HG03469 (cell line): ENCODE measurements at regions not wholly inside any gene's neighbourhood (a gene's known extent, or its start where the extent isn't known, plus 50 kb on each side); places are given as distances from the start of the nearest gene placed in this dataset.
"Not testable (repeated sequence)": the region's sequence is repeated elsewhere in the genome, so short reads cannot be mapped to it uniquely, and the experiment has no call there.

Experiments
- ATAC-seq: cut with Tn5 transposase; IDR thresholded peaks from one replicate; pipeline ENCODE4 v1.9.1; 2021; ENCODE audit warnings: mild to moderate bottlenecking, moderate library complexity, moderate number of reproducible peaks; ENCODE audit not compliant: unreplicated experiment

DNA sequence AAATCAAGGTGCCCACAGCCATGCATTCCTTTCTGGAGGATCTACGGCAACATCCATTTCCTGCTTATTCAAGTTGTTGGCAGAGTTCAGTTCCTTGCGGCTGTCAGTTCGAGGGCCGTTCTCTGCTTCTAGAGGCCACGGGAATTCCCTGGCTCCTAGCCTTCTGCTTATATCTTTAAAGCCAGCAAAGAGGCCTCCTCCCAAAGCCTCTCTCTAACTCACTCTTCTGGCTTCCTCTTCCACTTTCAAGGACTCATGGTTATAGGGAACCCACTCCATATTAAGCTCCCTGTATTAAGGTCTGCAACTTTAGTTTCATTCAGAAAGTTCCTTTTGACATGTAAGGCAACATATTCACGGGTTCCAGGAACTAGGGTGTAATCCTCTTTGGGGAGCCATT, 150.1 kb upstream of the RMP24 start:
- no peak for ATAC-seq

DNA sequence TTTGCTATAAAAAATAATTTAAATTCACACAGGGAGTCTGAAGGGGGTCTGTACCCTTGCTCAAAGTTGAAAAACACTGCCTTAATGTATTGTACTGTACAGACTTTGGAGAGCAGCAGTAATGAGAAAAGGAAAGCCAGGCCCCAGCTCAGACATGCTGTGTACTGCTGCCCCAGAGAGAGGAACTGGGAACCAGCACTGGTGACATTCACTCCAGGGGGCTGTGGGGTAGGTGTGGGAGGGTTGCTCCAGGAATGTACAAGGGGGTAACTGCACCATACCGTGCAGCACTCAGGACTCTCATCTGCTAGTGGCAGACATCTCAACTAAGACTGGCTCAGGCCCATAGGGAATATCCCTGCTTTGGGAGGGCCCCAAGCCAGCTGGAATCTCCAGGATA, 146.0 kb upstream of the RMP24 start:
- ATAC-seq: no peak

DNA sequence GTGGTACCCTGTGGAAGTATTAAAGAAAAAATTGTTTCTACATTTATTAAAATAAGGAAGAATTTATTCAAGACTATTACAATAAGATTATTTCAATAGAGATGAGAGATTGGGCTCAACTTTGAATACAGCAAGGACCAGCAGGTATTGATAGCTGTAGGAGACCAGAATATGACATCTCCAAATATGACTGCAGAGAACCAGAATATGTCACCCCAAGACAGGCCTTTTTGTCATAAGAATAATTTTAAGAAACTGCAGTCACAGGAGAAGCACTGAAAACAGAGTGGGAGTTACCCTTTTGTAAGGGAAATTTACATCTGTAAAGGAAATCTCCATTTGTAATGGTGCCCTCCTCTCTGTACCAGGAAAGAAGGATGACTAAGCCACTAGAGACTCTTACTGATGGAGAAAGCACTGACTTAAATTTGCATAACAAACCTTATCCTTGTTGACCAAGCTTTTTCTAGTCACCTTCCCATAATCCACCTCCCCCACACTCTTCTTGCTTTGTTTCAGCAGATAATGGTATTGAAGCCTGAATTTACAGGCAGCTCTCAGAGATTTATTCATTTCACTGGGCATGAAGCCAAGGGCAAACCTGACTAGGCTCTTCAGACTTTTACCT, 145.1 kb upstream of the RMP24 start:
- no peak for ATAC-seq

DNA sequence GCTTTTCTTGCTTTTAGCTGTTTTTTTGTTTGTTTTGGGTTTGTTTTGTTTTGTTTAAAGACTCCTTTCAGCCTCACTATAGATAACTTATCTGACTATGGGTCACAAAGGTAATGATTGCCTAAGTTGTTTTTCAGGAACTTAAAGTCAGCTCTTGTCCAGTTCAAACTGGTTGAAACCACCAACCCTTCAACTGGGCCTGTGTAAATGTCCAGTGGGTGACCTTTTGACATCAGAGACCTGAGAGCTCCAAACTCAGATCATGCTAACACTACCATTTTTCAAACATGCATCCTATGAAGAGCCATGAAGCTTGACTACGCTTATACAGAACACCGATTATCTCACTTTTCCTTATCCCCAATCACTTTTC, 144.6 kb upstream of the RMP24 start:
- no peak for ATAC-seq

DNA sequence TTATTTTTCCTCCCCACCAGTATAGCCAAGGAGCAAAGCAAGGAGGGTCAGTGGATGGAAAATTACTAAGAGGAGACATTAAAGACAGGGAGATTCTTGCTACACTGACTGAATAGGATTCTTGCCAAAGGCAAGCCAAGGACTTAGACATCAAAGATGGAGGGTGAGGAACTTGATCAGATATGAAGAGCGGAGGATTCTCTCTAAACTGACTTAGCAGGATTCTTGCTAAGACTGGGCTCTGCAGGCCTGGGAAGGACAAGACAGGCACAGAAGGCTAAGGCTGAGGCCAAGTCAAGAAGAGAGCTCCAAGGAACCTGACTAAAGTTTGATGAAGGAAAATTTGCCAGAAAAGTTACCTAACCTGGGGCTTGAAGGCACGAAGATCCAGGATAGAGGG, 143.9 kb upstream of the RMP24 start:
- ATAC-seq: no peak

DNA sequence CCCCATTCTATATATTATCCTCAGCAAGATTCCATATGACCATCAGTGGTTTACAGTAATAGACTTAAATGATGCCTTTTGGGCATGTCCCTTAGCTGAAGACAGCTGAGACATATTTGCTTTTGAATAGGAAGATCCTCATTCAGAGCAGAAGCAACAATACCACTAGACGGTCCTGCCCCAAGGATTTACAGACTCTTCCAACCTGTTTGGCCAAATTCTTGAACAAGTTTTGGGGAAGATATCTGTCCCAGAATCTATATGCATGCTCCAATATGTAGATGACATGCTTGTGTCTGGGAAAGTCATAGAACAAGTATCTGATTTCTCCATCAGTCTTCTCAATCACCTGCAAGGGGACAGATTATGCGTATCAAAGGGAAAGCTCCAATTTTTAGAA, 137.1 kb upstream of the RMP24 start:
- no peak for ATAC-seq

DNA sequence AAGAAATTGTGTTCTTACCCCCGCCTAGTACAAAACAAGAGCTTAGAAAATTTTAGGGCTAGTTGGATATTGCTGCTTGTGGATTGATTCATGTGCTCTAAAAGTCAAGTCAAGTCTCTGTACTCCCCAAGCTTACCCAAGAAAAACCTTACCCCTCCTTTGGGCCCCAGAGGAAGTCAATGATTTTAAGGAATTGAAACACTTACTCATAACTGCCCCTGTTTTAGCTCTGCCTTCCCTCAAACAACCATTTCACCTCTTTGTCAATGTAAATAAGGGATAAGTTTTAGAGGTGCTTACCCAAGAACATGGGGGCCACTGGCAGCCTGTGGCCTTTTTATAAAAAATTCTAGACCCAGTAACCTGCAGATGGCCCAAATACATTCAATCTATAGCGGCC, 136.6 kb upstream of the RMP24 start:
- peak; percentile 95 for ATAC-seq

DNA sequence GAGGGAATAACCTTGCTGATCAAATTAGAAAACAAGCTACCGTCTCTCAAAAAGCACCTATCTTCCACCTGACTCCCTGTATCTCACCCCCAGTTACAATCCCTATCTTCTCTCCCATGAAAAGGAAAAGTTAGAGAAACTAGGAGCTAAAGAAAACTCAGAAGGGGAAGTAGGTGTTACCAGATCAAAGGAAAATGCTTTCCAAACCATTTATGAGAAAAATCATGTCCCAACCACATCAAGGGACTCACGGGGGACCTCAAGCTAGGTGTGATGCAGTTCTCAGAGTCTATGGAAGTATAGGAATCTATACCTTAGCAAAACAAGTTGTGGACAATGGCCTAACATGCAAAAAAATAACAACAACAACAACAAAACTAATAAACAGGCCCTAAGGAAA, 135.5 kb upstream of the RMP24 start:
- no peak for ATAC-seq

DNA sequence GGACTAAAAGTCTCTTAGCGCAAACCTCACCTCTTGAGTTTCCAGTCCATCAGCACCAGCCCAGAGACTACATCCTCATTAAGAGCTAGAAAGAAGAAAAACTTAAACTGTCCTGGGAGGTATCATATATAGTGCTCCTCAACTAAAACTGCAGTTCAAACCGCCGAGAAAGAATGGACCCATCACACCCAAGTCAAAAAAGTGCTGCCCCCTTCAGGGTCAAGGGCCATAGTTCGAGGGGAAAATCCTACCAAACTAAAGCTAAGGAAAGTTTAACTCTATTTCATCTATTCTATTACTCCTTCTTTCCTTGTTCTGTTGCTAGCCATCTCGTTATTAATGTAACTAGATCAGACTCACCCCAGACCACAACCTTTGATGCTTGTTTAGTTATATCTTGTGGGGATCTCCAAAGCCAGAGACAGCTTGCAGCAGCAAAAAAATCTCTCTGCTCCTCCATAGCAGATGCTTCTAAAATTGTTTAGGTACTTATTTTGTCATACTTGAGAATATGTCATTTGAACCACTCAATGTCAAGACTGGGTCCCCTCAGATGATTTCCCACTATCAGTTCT, 134.5 kb upstream of the RMP24 start:
- no peak for ATAC-seq

DNA sequence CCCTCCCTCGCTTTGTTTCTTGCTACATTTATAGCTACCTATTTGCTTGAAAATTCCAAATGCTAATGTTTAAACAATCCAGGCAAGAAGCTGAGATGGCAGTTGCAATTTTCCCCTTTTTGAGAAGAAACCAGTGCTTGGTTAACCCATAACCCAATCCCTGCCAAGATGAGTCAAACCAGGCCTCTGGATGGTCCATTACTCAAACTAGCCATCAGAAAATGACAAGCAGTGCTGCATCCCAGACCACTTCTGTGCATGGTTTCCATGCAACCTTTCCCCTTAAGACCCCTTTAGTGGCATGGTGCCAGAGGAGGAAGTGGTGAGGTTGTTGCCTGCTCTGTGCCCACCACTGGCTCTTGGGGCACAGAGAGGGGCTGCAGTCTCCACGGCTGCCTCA, 131.2 kb upstream of the RMP24 start:
- no peak for ATAC-seq

DNA sequence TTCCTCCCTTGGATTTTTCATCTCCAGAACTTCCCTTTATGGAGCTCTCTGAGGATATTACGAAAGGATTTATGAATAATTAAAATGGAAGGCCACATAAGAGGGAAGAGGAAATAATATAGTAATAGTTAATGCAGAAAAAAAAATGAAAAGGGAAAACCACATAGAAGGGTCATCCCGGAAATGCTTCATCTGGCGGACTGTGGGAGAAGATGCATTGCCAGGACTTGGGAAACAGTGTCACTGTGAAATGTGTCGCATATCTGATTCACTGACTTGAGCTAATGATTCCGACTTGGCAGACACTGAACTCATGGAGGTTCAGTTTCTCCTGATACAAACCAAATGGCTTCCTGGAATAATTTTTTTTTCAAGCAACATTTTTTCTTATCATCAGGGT, 129.9 kb upstream of the RMP24 start:
- no peak for ATAC-seq

DNA sequence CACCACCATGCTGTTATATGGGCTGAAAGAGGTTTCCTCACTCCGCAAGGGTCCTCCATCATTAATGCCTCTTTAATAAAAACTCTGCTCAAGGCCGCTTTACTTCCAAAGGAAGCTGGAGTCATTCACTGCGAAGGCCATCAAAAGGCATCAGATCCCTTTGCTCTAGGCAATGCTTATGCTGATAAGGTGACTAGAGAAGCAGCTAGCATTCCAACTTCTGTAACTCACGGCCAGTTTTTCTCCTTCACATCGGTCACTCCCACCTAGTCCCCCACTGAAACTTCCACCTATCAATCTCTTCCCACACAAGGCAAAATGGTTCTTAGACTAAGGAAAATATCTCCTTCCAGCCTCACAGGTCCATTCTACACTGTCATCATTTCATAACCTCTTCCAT, 124.2 kb upstream of the RMP24 start:
- not testable (repeated sequence) for ATAC-seq

DNA sequence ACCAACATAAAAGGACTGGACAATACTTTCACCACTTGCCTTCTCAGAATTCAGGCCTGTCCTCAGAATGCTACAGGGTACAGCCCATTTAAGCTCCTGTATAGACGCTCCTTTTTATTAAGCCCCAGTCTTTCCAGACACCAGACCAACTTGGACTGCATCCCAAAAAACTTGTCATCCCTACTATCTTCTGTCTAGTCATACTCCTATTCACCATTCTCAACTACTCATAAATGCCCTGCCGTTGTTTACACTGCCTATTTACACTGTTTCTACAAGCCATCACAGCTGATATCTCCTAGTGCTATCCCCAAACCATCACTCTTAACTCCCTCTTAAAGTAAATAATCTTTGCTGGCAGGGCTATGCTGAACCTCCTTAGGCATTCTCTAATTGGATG, 123.2 kb upstream of the RMP24 start:
- not testable (repeated sequence) for ATAC-seq

DNA sequence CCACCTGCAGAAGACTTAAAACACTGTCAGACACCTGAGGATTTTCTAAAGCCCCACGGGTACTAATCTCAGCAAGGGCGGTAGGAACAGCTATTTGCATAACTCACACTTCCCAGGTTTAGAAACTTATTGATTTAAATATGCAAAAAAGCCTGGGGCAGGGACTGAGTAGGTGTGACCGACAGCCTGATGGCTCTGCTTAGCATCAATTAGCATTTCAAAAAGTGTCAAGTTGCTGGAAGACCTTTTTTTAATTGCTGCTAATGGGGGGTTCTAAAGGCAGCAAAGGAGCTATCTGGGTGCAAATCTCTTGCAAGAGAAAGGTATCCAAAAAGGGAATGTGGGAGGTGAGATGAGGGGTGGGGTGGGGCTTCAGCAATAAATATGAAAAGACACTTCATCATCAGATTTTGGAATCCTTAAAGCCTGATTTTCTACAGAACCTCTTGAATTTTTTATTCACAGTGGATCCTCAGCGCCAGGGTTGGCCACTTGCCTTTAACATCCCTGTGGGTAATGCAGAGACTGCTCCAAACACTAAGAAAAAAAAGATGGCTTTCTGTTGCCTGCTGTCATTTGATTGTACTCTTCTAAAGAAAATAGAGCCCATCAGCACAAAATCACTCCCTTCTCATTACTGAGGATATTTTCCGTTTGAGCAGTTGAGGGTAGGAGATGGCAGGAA, 121.1 kb upstream of the RMP24 start:
- ATAC-seq: no peak

DNA sequence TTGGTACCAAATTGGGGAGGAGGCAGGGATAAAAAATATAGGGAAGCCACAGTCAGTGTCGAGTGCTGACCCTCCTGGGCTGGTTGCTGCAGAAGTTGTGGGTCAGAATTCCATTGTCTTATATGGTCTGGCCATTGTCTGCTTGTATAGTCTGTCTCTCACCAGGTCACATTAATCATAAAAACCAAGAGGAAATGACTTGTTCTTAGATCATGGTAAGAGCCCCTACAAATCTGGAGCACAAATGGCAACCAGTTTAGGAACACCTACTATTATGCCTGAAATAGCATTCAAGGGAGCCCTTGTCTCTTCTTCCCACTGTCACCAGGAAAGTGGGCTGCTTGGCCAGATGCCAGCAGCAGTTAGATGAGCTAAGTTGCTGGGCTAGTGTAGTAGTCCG, 119.7 kb upstream of the RMP24 start:
- ATAC-seq: no peak

DNA sequence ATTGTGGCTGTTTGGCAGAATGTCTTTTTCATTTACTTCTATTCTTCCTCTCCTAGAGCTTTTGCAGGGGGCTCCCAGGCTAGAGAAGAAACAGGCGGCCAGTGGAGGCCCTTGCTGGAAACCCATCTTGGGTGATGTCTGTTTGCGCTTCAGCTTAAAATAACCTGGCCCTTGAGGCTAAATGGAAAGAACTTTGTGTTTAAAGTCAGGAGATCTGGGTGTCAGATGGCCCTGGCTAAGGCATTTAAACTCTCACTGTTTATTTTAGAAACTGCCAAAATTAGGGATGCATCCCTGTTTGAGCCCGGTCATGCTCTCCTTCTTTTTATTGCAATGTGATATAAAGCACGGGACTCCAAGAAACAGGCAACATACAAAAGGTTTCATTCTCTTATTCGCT, 118.4 kb upstream of the RMP24 start:
- no peak for ATAC-seq

DNA sequence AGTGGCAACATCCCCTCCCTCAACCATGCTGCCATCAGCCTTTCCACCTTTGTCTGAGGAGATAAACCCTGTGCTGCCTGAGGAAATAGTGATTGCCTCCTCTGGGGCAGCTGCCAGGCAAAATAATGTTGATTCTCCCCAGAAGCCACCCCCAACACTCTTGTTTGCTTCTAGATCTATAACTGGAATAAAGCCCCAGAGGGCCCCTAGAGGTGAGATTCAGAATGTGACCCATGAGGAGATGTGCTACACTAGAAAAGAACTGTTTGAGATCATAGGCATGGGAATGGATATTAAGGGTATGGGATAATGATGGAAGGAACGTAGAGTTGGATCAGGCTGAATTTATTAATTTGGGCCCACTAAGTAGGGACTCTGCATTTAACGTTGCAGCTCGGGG, 116.3 kb upstream of the RMP24 start:
- no peak for ATAC-seq

DNA sequence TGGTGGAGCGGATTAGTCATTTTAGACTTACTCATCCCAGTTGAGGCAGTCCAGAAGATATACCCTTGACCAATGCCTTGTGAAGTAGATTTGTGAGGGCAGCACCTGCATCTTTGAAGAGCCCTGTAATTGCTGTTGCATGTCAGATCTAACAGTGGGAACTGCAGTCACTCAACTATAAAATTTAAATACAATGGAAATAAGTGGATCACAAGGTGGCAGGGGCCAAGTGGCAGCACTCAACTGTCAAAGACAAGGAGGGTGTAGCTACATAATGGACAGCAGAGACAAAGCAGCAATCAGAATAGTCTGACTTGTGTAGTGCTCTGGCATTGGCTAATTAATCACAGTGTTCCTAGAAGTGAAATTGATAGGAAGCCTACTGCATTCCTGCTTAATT, 115.8 kb upstream of the RMP24 start:
- ATAC-seq: not testable (repeated sequence)

DNA sequence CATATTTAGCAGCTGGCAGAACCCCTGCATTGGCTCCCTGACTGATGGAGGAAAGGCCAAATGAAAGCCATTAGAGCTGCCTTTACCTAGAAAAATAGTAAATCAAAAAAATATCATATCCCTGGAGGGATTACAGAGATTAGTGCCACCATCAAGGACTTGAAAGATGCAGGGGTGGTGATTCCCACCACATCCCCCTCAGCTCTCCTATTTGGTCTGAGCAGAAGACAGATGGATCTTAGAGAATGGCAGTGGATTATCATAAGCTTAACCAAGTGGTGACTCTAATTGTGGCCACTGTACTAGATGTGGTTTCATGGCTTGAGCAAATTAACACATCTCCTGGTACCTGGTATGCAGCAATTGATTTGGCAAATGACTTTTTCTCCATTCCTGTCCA, 114.9 kb upstream of the RMP24 start:
- ATAC-seq: not testable (repeated sequence)

DNA sequence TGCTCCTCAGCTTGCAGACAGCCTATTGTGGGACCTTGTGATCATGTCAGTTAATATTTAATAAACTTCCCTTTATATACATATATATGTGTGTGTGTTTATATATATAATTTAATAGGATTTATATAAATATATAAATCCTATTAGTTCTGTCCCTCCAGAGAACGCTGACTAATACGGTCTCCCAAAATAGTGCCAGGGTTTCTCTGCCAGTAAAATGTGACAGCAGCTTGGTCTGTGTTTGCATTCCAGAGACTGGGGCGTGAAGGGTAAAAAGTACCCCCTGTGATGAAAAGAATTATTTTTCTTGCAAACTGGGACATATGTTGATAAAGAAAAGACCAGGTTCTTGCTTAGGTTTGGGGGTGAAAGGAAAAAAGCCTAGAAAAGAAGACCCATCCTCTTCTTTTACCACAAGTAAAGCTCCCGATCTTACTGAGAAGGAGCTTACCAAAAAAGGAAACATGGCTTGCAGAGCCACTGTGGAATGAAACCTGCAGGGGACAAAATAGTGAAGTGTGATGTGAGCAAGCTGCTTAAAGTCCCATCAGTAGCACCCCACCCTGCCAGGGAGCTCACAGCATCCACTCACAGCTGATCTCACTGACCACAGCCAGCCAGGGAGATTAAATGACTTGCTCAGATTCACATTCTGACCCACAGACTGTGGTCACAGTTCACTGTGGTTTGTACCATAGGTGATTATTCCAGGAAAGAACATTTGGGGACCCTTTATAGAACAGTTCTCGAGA, 110.9 kb upstream of the RMP24 start:
- no peak for ATAC-seq

DNA sequence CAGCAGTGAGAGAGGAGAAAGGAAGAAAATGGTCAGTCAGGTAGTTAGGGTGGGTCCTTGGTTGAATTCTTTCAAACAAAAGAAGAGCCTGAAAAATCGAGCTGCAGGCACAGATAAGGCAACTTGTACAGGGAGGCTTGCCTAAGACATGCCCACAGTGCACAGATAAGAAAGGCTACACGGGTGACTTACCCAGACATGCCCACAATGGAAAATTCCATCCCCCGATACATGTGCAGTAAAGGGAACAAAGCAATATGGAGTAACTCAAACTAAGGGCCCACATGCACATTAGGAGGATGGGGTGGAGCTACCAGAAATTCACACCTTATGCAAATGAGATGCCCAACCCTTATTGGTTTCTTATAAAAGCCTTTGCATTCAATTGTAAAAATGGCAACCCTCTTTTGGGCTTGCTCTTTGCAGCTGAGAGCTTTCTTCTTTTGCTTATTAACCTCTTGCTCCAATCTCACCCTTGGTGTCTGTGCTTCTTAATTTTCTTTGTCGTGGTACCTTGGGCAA, 110.3 kb upstream of the RMP24 start:
- ATAC-seq: no peak

DNA sequence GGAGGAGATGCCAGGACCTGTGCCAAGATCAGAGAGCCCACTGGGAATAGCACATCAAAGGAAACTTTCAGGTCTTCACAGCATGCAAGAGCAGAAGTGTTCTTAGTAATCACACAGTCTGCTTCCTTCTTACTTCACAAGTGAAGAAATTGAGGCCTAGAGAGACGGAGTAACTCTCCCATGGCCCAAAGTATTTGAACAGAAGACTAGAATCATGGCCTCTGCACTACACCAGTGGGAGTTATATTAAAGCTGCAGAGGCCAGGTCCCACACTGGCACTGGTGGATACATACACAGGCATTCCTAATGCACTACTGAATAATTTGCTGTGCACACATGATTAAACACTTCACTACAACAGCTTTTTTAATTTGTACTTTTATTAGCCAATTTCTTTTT, 107.6 kb upstream of the RMP24 start:
- ATAC-seq: no peak
